OCI-LY3 (cell line): ENCODE measurements at regions not wholly inside any gene's neighbourhood (a gene's known extent, or its start where the extent isn't known, plus 50 kb on each side); places are given as distances from the start of the nearest gene placed in this dataset.
"Not testable (repeated sequence)": the region's sequence is repeated elsewhere in the genome, so short reads cannot be mapped to it uniquely, and the experiment has no call there.

Source experiments
- H2AFZ ChIP-seq: fragments of 200-600, 300-600 bp; shearing (Covaris generic); 2 replicates; pipeline ENCODE4 v1.6.0; 2014; ENCODE audit warnings: antibody characterized with exemption, low read depth, low read length
- H3K27ac ChIP-seq: fragments of 200-600, 300-600 bp; sonication (generic); 2 replicates; pipeline ENCODE4 v1.5.1; 2014; ENCODE audit warnings: mild to moderate bottlenecking, low read length, moderate library complexity, mixed read lengths
- H3K27me3 ChIP-seq: fragments of 200-600, 300-600 bp; sonication (generic); 2 replicates; pipeline ENCODE4 v1.6.1; 2014; ENCODE audit warnings: low read depth, low read length, mixed read lengths
- H3K36me3 ChIP-seq: fragments of 200-600, 300-600 bp; sonication (generic); replicated peaks from 2 replicates; pipeline ENCODE3; 2014; ENCODE audit warnings: low read depth, low read length, mixed read lengths
- H3K4me1 ChIP-seq: fragments of 300-600, 200-600 bp; sonication (generic); 2 replicates; pipeline ENCODE4 v1.6.1; 2014; ENCODE audit warnings: low read length, mixed read lengths
- H3K4me2 ChIP-seq: fragments of 200-600, 300-600 bp; sonication (generic); 2 replicates; pipeline ENCODE4 v1.6.1; 2014; ENCODE audit warnings: low read length, mixed read lengths
- H3K4me3 ChIP-seq: fragments of 300-600, 200-600 bp; sonication (generic); 2 replicates; pipeline ENCODE4 v1.5.1; 2014; ENCODE audit warnings: antibody characterized with exemption, mild to moderate bottlenecking, low read length, moderate library complexity
- H3K79me2 ChIP-seq: fragments of 300-600, 200-600 bp; shearing (Covaris generic); 2 replicates; pipeline ENCODE4 v1.6.1; 2014; ENCODE audit warnings: mild to moderate bottlenecking, low read length, mixed read lengths
- H3K9ac ChIP-seq: fragments of 300-600, 200-600 bp; shearing (Covaris generic); 2 replicates; pipeline ENCODE4 v1.6.0; 2014; ENCODE audit warnings: mild to moderate bottlenecking, low read length, moderate library complexity
- H3K9me3 ChIP-seq: fragments of 200-600, 300-600 bp; shearing (Covaris generic); 2 replicates; pipeline ENCODE4 v1.6.1; 2014; ENCODE audit warnings: low read length, mixed read lengths; ENCODE audit not compliant: insufficient read depth
- H4K20me1 ChIP-seq: fragments of 200-600, 300-600 bp; sonication (generic); 2 replicates; pipeline ENCODE4 v1.6.1; 2016; ENCODE audit warnings: low read length, mixed read lengths; ENCODE audit not compliant: insufficient read depth
- CTCF ChIP-seq: fragments of 200-600, 300-600 bp; sonication (generic); IDR thresholded peaks from 2 replicates; pipeline ENCODE4 v1.5.1; 2014; ENCODE audit warnings: antibody characterized with exemption, low read length, low read depth
- EZH2phosphoT487 ChIP-seq: fragments of 200-600 bp; shearing (Covaris generic); IDR thresholded peaks from 2 replicates; pipeline ENCODE4 v1.6.1; 2018; ENCODE audit warnings: antibody characterized with exemption, mixed run types, low read depth

- no peaks in the 10 kb centered on the region for H4K20me1 ChIP-seq
- H3K9ac ChIP-seq = no peak overlapping the region
- H3K4me3 ChIP-seq = no peak overlapping the region
- no peak overlapping the region for H3K4me2 ChIP-seq
- H3K27me3 ChIP-seq = no peaks in the 10 kb centered on the region
- H2AFZ ChIP-seq = no peak overlapping the region
- H3K4me1 ChIP-seq = peaks cover 41% of the 10 kb centered on the region
- peaks cover 13% of the 10 kb centered on the region for H3K36me3 ChIP-seq
- no peaks in the 10 kb centered on the region for H3K79me2 ChIP-seq
- TF ChIP-seq CTCF (no peak), EZH2phosphoT487 (no peak)
- no peak overlapping the region for H3K27ac ChIP-seq
- H3K9me3 ChIP-seq = no peaks in the 10 kb centered on the region
Measured at GRCh38 chr10:76621886-76622620, 1015.6 kb downstream of the KCNMA1 start.

GRCh38 chr10:76618641-76619040 is 1019.0 kb downstream of the KCNMA1 start:
- no peak for TF ChIP-seq EZH2phosphoT487
- TF ChIP-seq CTCF = no peak
- no peak overlapping the region for H3K9ac ChIP-seq
- peak overlapping the region; percentile 51 for H3K27ac ChIP-seq
- H4K20me1 ChIP-seq = no peaks in the 10 kb centered on the region
- H3K4me3 ChIP-seq = no peak overlapping the region
- H3K9me3 ChIP-seq = no peaks in the 10 kb centered on the region
- H3K4me2 ChIP-seq = peak overlapping the region; percentile 28
- peaks cover 23% of the 10 kb centered on the region for H3K4me1 ChIP-seq
- H3K36me3 ChIP-seq = peaks cover 10% of the 10 kb centered on the region
- no peaks in the 10 kb centered on the region for H3K79me2 ChIP-seq
- peak overlapping the region; percentile 39; the same call in 1 of the 2 replicates for H2AFZ ChIP-seq
- no peaks in the 10 kb centered on the region for H3K27me3 ChIP-seq

GRCh38 chr10:76618171-76618570 is 1019.4 kb downstream of the KCNMA1 start:
- no peaks in the 10 kb centered on the region for H4K20me1 ChIP-seq
- peaks cover 7% of the 10 kb centered on the region for H3K36me3 ChIP-seq
- no peaks in the 10 kb centered on the region for H3K27me3 ChIP-seq
- H3K9ac ChIP-seq = no peak overlapping the region
- no peak overlapping the region for H3K4me3 ChIP-seq
- H3K27ac ChIP-seq = peak overlapping the region; percentile 51; the same call in 1 of the 2 replicates
- H3K4me2 ChIP-seq = peak overlapping the region; percentile 28; the same call in 1 of the 2 replicates
- no peak overlapping the region for H2AFZ ChIP-seq
- no peak for TF ChIP-seq EZH2phosphoT487
- no peak for TF ChIP-seq CTCF
- no peaks in the 10 kb centered on the region for H3K9me3 ChIP-seq
- peaks cover 19% of the 10 kb centered on the region for H3K4me1 ChIP-seq
- no peaks in the 10 kb centered on the region for H3K79me2 ChIP-seq

GRCh38 chr10:76616666-76617065 is 1020.9 kb downstream of the KCNMA1 start:
- H3K79me2 ChIP-seq, H4K20me1 ChIP-seq, H2AFZ ChIP-seq, H3K27me3 ChIP-seq, H3K4me3 ChIP-seq, H3K9me3 ChIP-seq, H3K27ac ChIP-seq, H3K4me2 ChIP-seq, H3K36me3 ChIP-seq, H3K9ac ChIP-seq: not testable (repeated sequence)
- H3K4me1 ChIP-seq = peaks cover 14% of the 10 kb centered on the region
